ENCODE measurements at regions not wholly inside any gene's neighbourhood (a gene's known extent, or its start where the extent isn't known, plus 50 kb on each side); places are given as distances from the start of the nearest gene placed in this dataset.

GRCh38 chr6:24004659-24005058 lies 121.4 kb upstream of the NRSN1 start:
- H2AFZ ChIP-seq (ENCODE audit: low read depth, low read length) = no peak overlapping the region
- H3K9me2 ChIP-seq (ENCODE audit: insufficient read depth, low read length) = no peaks in the 10 kb centered on the region
- H3K36me3 ChIP-seq (ENCODE audit: insufficient read depth, low read length) = no peaks in the 10 kb centered on the region
- no peak for TF ChIP-seq TAF1 (IDR thresholded peaks at IDR 0.05; ENCODE audit: low read depth)
- TF ChIP-seq RAD21 (conservative IDR thresholded peaks at IDR 0.05) = peak; percentile 23
- H3K27ac ChIP-seq (ENCODE audit: low read length) = no peak overlapping the region
- peaks cover 10% of the 10 kb centered on the region for H3F3A ChIP-seq (ENCODE audit: insufficient read depth, low read length, poor library complexity, severe bottlenecking)
- no peak overlapping the region for H3K9ac ChIP-seq (ENCODE audit: low read length)
- no peaks in the 10 kb centered on the region for H3K79me2 ChIP-seq (replicated peaks; ENCODE audit: insufficient read depth, low read length)
- no peaks in the 10 kb centered on the region for H3K27me3 ChIP-seq (ENCODE audit: insufficient read depth, low read depth, low read length)
- no peaks in the 10 kb centered on the region for H4K20me1 ChIP-seq (ENCODE audit: insufficient read depth)
- H3K4me2 ChIP-seq (ENCODE audit: low read length) = no peak overlapping the region
- H3K9me3 ChIP-seq (ENCODE audit: low read length) = no peaks in the 10 kb centered on the region
- no peak overlapping the region for H3K4me3 ChIP-seq (ENCODE audit: low read length)

DNA sequence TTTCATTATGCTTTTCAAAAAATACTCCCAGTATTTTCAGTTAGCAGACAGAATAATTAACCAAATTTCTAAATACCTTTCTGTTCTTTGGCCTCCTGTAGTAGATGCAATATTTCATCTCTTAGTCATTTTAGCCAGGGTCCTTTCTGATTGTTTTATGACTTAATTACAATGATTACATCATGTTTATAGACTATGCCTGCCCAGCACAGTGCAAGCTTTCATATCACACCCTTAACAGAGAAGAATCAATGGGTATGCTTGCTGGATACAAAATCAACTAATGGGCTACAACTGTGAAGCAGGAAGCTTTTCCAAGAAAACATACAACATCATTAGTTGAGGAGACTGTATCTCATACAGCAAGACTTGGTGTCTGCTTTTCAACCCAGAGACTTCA lies 119.8 kb upstream of the NRSN1 start:
- H3K9ac ChIP-seq (ENCODE audit: low read length) = no peak overlapping the region

GRCh38 chr6:24009319-24009718 lies 116.7 kb upstream of the NRSN1 start:
- no peaks in the 10 kb centered on the region for H3K9me2 ChIP-seq (ENCODE audit: insufficient read depth, low read length)
- no peaks in the 10 kb centered on the region for H3K27me3 ChIP-seq (ENCODE audit: insufficient read depth, low read depth, low read length)
- no peaks in the 10 kb centered on the region for H3K9me3 ChIP-seq (ENCODE audit: low read length)
- H3K36me3 ChIP-seq (ENCODE audit: insufficient read depth, low read length) = no peaks in the 10 kb centered on the region
- H2AFZ ChIP-seq (ENCODE audit: low read depth, low read length) = no peak overlapping the region
- no peaks in the 10 kb centered on the region for H3K79me2 ChIP-seq (replicated peaks; ENCODE audit: insufficient read depth, low read length)
- peak overlapping the region; percentile 28 for H3K4me3 ChIP-seq (ENCODE audit: low read length)
- peak overlapping the region; percentile 49 for H3K9ac ChIP-seq (ENCODE audit: low read length)
- H3K27ac ChIP-seq (ENCODE audit: low read length) = peak overlapping the region; percentile 91
- peaks cover 14% of the 10 kb centered on the region for H3F3A ChIP-seq (ENCODE audit: insufficient read depth, low read length, poor library complexity, severe bottlenecking)
- no peaks in the 10 kb centered on the region for H4K20me1 ChIP-seq (ENCODE audit: insufficient read depth)
- peak overlapping the region; percentile 41 for H3K4me2 ChIP-seq (ENCODE audit: low read length)
- TF ChIP-seq SMC3 (conservative IDR thresholded peaks at IDR 0.05; ENCODE audit: poor library complexity) = peak; percentile 23
- no peak for TF ChIP-seq EZH2 (IDR thresholded peaks at IDR 0.05; ENCODE audit: borderline replicate concordance, insufficient read depth, low read length, poor library complexity, severe bottlenecking)
- TF ChIP-seq RAD21 (conservative IDR thresholded peaks at IDR 0.05) = peak; percentile 47
- peak; percentile 88 for TF ChIP-seq EP300 (conservative IDR thresholded peaks at IDR 0.05; ENCODE audit: poor library complexity, severe bottlenecking)
- no peak for TF ChIP-seq MXI1 (conservative IDR thresholded peaks at IDR 0.05; ENCODE audit: poor library complexity, severe bottlenecking)
- TF ChIP-seq, protein P1, sequence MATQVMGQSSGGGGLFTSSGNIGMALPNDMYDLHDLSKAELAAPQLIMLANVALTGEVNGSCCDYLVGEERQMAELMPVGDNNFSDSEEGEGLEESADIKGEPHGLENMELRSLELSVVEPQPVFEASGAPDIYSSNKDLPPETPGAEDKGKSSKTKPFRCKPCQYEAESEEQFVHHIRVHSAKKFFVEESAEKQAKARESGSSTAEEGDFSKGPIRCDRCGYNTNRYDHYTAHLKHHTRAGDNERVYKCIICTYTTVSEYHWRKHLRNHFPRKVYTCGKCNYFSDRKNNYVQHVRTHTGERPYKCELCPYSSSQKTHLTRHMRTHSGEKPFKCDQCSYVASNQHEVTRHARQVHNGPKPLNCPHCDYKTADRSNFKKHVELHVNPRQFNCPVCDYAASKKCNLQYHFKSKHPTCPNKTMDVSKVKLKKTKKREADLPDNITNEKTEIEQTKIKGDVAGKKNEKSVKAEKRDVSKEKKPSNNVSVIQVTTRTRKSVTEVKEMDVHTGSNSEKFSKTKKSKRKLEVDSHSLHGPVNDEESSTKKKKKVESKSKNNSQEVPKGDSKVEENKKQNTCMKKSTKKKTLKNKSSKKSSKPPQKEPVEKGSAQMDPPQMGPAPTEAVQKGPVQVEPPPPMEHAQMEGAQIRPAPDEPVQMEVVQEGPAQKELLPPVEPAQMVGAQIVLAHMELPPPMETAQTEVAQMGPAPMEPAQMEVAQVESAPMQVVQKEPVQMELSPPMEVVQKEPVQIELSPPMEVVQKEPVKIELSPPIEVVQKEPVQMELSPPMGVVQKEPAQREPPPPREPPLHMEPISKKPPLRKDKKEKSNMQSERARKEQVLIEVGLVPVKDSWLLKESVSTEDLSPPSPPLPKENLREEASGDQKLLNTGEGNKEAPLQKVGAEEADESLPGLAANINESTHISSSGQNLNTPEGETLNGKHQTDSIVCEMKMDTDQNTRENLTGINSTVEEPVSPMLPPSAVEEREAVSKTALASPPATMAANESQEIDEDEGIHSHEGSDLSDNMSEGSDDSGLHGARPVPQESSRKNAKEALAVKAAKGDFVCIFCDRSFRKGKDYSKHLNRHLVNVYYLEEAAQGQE (IDR thresholded peaks at IDR 0.05; ENCODE audit: borderline replicate concordance) = peak; percentile 90
- no peak for TF ChIP-seq TAF1 (IDR thresholded peaks at IDR 0.05; ENCODE audit: low read depth)
- TF ChIP-seq POLR2AphosphoS5 (IDR thresholded peaks at IDR 0.05) = peak; percentile 83

More for the DNA sequence above, 119.8 kb upstream of the NRSN1 start:
- Histone ChIP-seq H2AFZ (ENCODE audit: low read depth, low read length) (no peak overlapping the region), H3K79me2 (replicated peaks; ENCODE audit: insufficient read depth, low read length) (no peaks in the 10 kb centered on the region), H3K27ac (ENCODE audit: low read length) (peak overlapping the region; percentile 91), H3K36me3 (ENCODE audit: insufficient read depth, low read length) (no peaks in the 10 kb centered on the region), H3K9me3 (ENCODE audit: low read length) (no peaks in the 10 kb centered on the region), H3K4me3 (ENCODE audit: low read length) (no peak overlapping the region), H3F3A (ENCODE audit: insufficient read depth, low read length, poor library complexity, severe bottlenecking) (peaks cover 10% of the 10 kb centered on the region), H3K4me2 (ENCODE audit: low read length) (no peak overlapping the region), H3K27me3 (ENCODE audit: insufficient read depth, low read depth, low read length) (no peaks in the 10 kb centered on the region), H3K9me2 (ENCODE audit: insufficient read depth, low read length) (no peaks in the 10 kb centered on the region), H4K20me1 (ENCODE audit: insufficient read depth) (no peaks in the 10 kb centered on the region)
- no peak for TF ChIP-seq EZH2 (IDR thresholded peaks at IDR 0.05; ENCODE audit: borderline replicate concordance, insufficient read depth, low read length, poor library complexity, severe bottlenecking)

Measured in neural cell (in vitro differentiated cells).